ENCODE measurements at regions not wholly inside any gene's neighbourhood (a gene's known extent, or its start where the extent isn't known, plus 50 kb on each side); places are given as distances from the start of the nearest gene placed in this dataset.
A peak's percentile ranks its signal among the peaks of the same experiment; 100 is the strongest.

DNA sequence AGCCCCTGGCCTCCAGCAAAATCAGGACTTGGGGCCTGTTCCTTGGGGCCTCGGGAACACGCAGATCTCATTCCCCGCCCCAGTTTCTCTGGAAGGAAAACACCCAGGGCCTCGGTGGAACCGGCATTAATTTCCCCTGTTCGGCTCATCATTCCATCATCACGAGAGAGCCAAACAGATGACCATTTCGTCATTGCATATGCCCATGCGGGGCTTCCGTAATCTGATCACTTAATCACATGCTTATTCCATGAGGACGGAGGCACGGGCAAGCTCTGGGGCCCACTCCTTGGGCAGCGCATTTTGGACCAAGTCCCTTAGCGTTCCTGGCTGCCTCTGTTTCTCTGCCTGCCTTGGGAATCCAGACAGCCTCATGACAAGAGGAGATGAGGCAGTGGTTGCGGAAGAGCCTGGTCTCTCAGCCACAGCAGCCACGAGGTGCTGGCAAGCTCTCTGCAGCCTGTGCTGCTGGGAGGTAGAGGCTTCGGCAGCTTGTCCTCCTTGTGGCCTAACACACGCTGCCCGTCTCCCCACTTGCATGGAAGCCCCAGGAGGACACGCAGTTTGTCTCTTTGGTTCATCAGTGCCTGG lies 65.0 kb upstream of the IER5L start:
- H3K27ac ChIP-seq (ENCODE audit: insufficient read depth, low read length), result no peak overlapping the region

DNA sequence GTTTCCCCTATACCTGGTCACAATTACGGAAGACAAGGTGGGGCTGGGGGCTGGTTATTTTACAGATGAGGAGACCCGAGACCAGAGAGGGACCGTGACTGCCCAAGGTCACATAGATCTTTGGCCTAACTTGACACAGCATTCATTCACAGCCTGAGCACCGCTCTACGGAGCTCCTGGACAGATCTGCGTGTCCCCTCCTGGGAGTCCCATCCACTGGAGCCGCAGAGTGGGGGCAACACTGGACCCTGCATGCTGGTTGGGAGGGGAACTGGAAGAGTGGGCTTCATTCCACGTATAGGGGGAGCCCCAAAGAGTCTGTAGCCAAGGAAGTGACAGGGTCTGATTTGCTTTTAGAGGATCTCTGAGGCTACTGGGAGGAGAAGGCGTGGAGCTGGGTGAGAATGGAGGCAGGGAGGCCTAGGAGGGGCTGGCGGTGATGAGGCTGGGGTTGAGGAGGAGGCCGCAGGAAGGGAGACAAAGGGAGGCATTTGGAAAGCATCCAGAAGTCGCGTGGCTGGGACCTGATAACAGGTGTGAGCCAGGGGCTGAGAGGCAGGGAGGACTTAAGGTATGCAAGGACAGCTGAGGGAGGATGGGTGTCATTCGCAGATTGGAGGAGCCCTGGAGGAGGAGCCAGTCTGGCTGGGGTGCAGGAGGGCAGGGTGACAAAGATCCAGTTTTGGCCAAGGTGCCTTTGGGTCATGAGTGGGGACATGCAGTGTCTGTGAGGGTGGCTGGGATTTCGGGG lies 64.3 kb upstream of the IER5L start:
- peaks cover 1% of the 10 kb centered on the region for H3K27me3 ChIP-seq (ENCODE audit: control insufficient read depth, insufficient read depth, low read length)
- H3K36me3 ChIP-seq (ENCODE audit: control insufficient read depth, insufficient read depth, low read length), result no peaks in the 10 kb centered on the region
- H3K9ac ChIP-seq (ENCODE audit: insufficient read depth, low read length), result no peak overlapping the region
- no peaks in the 10 kb centered on the region for H4K20me1 ChIP-seq (ENCODE audit: control insufficient read depth, extremely low read depth, insufficient read depth, low read length)
- peaks cover under 1% of the 10 kb centered on the region for H3K4me1 ChIP-seq (ENCODE audit: control insufficient read depth, extremely low read depth, insufficient read depth, low read length)
- H3K79me2 ChIP-seq (ENCODE audit: control insufficient read depth, insufficient read depth, low read length), result no peaks in the 10 kb centered on the region
- H3K4me3 ChIP-seq (replicated peaks in 1 of 4; ENCODE audit: control extremely low read depth in 1 of 4, insufficient read depth in 1 of 4, low read depth in 3 of 4, low read length in 4 of 4), result no peak overlapping the region
- TF ChIP-seq, protein P1, sequence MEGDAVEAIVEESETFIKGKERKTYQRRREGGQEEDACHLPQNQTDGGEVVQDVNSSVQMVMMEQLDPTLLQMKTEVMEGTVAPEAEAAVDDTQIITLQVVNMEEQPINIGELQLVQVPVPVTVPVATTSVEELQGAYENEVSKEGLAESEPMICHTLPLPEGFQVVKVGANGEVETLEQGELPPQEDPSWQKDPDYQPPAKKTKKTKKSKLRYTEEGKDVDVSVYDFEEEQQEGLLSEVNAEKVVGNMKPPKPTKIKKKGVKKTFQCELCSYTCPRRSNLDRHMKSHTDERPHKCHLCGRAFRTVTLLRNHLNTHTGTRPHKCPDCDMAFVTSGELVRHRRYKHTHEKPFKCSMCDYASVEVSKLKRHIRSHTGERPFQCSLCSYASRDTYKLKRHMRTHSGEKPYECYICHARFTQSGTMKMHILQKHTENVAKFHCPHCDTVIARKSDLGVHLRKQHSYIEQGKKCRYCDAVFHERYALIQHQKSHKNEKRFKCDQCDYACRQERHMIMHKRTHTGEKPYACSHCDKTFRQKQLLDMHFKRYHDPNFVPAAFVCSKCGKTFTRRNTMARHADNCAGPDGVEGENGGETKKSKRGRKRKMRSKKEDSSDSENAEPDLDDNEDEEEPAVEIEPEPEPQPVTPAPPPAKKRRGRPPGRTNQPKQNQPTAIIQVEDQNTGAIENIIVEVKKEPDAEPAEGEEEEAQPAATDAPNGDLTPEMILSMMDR (conservative IDR thresholded peaks at IDR 0.05 in 1 of 2, IDR thresholded peaks at IDR 0.05 in 1 of 2; ENCODE audit: low read depth in 1 of 2, low read length in 2 of 2), result no peak
- no peak for TF ChIP-seq EZH2 (IDR thresholded peaks at IDR 0.05; ENCODE audit: low read length, missing control alignments)
- no peak overlapping the region for H3K4me2 ChIP-seq (ENCODE audit: extremely low read depth, insufficient read depth, low read length)
- no peak overlapping the region for H3K27ac ChIP-seq (ENCODE audit: insufficient read depth, low read length)
- no peaks in the 10 kb centered on the region for H3K9me3 ChIP-seq (ENCODE audit: control insufficient read depth, insufficient read depth, low read depth, low read length)
- H2AFZ ChIP-seq (ENCODE audit: low read length), result no peak overlapping the region
- no peak for DNase-seq (ENCODE audit: low read depth in 2 of 2)

More for the DNA sequence above, 65.0 kb upstream of the IER5L start:
- H4K20me1 ChIP-seq (ENCODE audit: control insufficient read depth, extremely low read depth, insufficient read depth, low read length), result no peaks in the 10 kb centered on the region
- peak; percentile 43 to 68 for DNase-seq (ENCODE audit: low read depth in 2 of 2)
- H2AFZ ChIP-seq (ENCODE audit: low read length), result no peak overlapping the region
- H3K4me2 ChIP-seq (ENCODE audit: extremely low read depth, insufficient read depth, low read length), result peak overlapping the region; percentile 5
- no peaks in the 10 kb centered on the region for H3K36me3 ChIP-seq (ENCODE audit: control insufficient read depth, insufficient read depth, low read length)
- no peaks in the 10 kb centered on the region for H3K79me2 ChIP-seq (ENCODE audit: control insufficient read depth, insufficient read depth, low read length)
- no peak overlapping the region for H3K4me3 ChIP-seq (replicated peaks in 1 of 4; ENCODE audit: control extremely low read depth in 1 of 4, insufficient read depth in 1 of 4, low read depth in 3 of 4, low read length in 4 of 4)
- H3K27me3 ChIP-seq (ENCODE audit: control insufficient read depth, insufficient read depth, low read length), result peaks cover 4% of the 10 kb centered on the region
- no peaks in the 10 kb centered on the region for H3K9me3 ChIP-seq (ENCODE audit: control insufficient read depth, insufficient read depth, low read depth, low read length)
- H3K4me1 ChIP-seq (ENCODE audit: control insufficient read depth, extremely low read depth, insufficient read depth, low read length), result no peaks in the 10 kb centered on the region
- H3K9ac ChIP-seq (ENCODE audit: insufficient read depth, low read length), result no peak overlapping the region
- no peak for TF ChIP-seq EZH2 (IDR thresholded peaks at IDR 0.05; ENCODE audit: low read length, missing control alignments)
- TF ChIP-seq, protein P1 (conservative IDR thresholded peaks at IDR 0.05 in 1 of 2, IDR thresholded peaks at IDR 0.05 in 1 of 2; ENCODE audit: low read depth in 1 of 2, low read length in 2 of 2), result no peak

DNA sequence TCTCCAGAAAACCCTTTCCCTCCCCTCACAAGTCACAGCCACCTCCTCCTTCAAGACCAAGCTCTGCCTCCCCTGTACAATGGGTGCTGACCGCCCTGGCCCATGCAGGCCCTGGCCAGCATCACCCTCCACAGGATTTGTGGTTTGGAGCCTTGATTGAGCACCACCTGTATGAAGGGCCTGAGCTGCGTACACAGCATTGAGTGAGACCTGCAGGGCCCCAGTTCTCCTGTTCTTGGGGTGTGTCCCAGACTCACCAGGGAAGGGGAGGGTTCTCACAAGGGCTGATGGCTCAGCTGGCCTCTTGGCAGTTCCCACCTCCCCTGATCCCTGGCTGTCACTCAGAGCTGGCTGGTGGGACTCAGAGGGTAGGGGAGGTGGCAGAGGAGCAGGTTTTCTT lies 63.7 kb upstream of the IER5L start:
- H3K9ac ChIP-seq (ENCODE audit: insufficient read depth, low read length), result no peak overlapping the region
- H3K4me3 ChIP-seq (replicated peaks in 1 of 4; ENCODE audit: control extremely low read depth in 1 of 4, insufficient read depth in 1 of 4, low read depth in 3 of 4, low read length in 4 of 4), result no peak overlapping the region
- DNase-seq (ENCODE audit: low read depth in 2 of 2), result no peak
- H3K4me2 ChIP-seq (ENCODE audit: extremely low read depth, insufficient read depth, low read length), result no peak overlapping the region
- H3K9me3 ChIP-seq (ENCODE audit: control insufficient read depth, insufficient read depth, low read depth, low read length), result no peaks in the 10 kb centered on the region
- H3K36me3 ChIP-seq (ENCODE audit: control insufficient read depth, insufficient read depth, low read length), result no peaks in the 10 kb centered on the region
- no peak overlapping the region for H3K27ac ChIP-seq (ENCODE audit: insufficient read depth, low read length)
- no peaks in the 10 kb centered on the region for H3K27me3 ChIP-seq (ENCODE audit: control insufficient read depth, insufficient read depth, low read length)
- H4K20me1 ChIP-seq (ENCODE audit: control insufficient read depth, extremely low read depth, insufficient read depth, low read length), result no peaks in the 10 kb centered on the region
- H2AFZ ChIP-seq (ENCODE audit: low read length), result no peak overlapping the region
- no peaks in the 10 kb centered on the region for H3K79me2 ChIP-seq (ENCODE audit: control insufficient read depth, insufficient read depth, low read length)
- TF ChIP-seq EZH2 (IDR thresholded peaks at IDR 0.05; ENCODE audit: low read length, missing control alignments), result no peak
- TF ChIP-seq, protein P1 (conservative IDR thresholded peaks at IDR 0.05 in 1 of 2, IDR thresholded peaks at IDR 0.05 in 1 of 2; ENCODE audit: low read depth in 1 of 2, low read length in 2 of 2), result no peak
- peaks cover 6% of the 10 kb centered on the region for H3K4me1 ChIP-seq (ENCODE audit: control insufficient read depth, extremely low read depth, insufficient read depth, low read length)

Data from fibroblast of lung (primary cell).